GM21786 (cell line): ENCODE measurements at regions not wholly inside any gene's neighbourhood (a gene's known extent, or its start where the extent isn't known, plus 50 kb on each side); places are given as distances from the start of the nearest gene placed in this dataset.

Source experiments
- ATAC-seq: cut with Tn5 transposase; IDR thresholded peaks from one replicate; pipeline ENCODE4 v1.9.1; 2021; ENCODE audit not compliant: unreplicated experiment

GRCh38 chrX:30156880-30157560, 58.3 kb upstream of the MAGEB2 start:
- no peak for ATAC-seq

- ATAC-seq = no peak
Observed at GRCh38 chrX:30161043-30161442, 54.3 kb upstream of the MAGEB2 start.
